Osteoblast (primary cell): ENCODE measurements at regions not wholly inside any gene's neighbourhood (a gene's known extent, or its start where the extent isn't known, plus 50 kb on each side); places are given as distances from the start of the nearest gene placed in this dataset.

Experiments used
- DNase-seq: peaks from one replicate; pipeline ENCODE4 v3.0.0; 2011; ENCODE audit warnings: low spot score, mixed read lengths; ENCODE audit not compliant: insufficient read length; ENCODE audit errors: missing footprints
- H2AFZ ChIP-seq: 2 replicates; pipeline ENCODE4 v1.6.0; 2011; ENCODE audit warnings: mild to moderate bottlenecking, low read length
- H3K27ac ChIP-seq: 2 replicates; pipeline ENCODE4 v1.5.1; 2011; ENCODE audit warnings: mild to moderate bottlenecking, low read depth, low read length, moderate library complexity
- H3K27me3 ChIP-seq: 2 replicates; pipeline ENCODE4 v1.6.0; 2012; ENCODE audit warnings: mild to moderate bottlenecking, control low read depth, inconsistent platforms, low read length, moderate library complexity; ENCODE audit not compliant: insufficient read depth
- H3K36me3 ChIP-seq: 2 replicates; pipeline ENCODE4 v1.5.1; 2011; ENCODE audit warnings: mild to moderate bottlenecking, low read length, control low read depth, moderate library complexity; ENCODE audit not compliant: insufficient read depth
- H3K4me1 ChIP-seq: 2 replicates; pipeline ENCODE4 v1.5.1; 2011; ENCODE audit warnings: mild to moderate bottlenecking, low read length, control low read depth, moderate library complexity; ENCODE audit not compliant: insufficient read depth
- H3K4me2 ChIP-seq: 2 replicates; pipeline ENCODE4 v1.6.0; 2011; ENCODE audit warnings: mild to moderate bottlenecking, low read length; ENCODE audit not compliant: insufficient read depth
- H3K4me3 ChIP-seq: fragments of 200-600 bp; sonication (generic); 3 replicates; pipeline ENCODE4 v1.5.1; 2012; ENCODE audit warnings: mild to moderate bottlenecking, low read length, inconsistent platforms; ENCODE audit not compliant: insufficient read depth
- H3K79me2 ChIP-seq: 2 replicates; pipeline ENCODE4 v1.6.0; 2012; ENCODE audit warnings: mild to moderate bottlenecking, low read length, control low read depth, inconsistent platforms; ENCODE audit not compliant: insufficient read depth
- H3K9me3 ChIP-seq: 2 replicates; pipeline ENCODE4 v1.5.1; 2011; ENCODE audit warnings: low read depth, low read length, control low read depth
- H4K20me1 ChIP-seq: 2 replicates; pipeline ENCODE4 v1.6.0; 2012; ENCODE audit warnings: mild to moderate bottlenecking, low read length, control low read depth; ENCODE audit not compliant: insufficient read depth
- CTCF ChIP-seq: IDR thresholded peaks from 2 replicates; pipeline ENCODE4 v1.5.1; 2011; ENCODE audit warnings: mild to moderate bottlenecking, low read depth, low read length, moderate library complexity; ENCODE audit errors: extremely low read depth

- no peak for DNase-seq
- no peak for TF ChIP-seq CTCF
Measured at GRCh38 chr16:54341892-54342776, 55.5 kb upstream of the IRX3 start.

GRCh38 chr16:54340531-54340930, 53.9 kb upstream of the IRX3 start:
- H3K4me3 ChIP-seq = no peak overlapping the region
- no peaks in the 10 kb centered on the region for H4K20me1 ChIP-seq
- H3K4me2 ChIP-seq = no peak overlapping the region
- H3K36me3 ChIP-seq = no peaks in the 10 kb centered on the region
- H2AFZ ChIP-seq = no peak overlapping the region
- H3K4me1 ChIP-seq = peaks cover 16% of the 10 kb centered on the region
- DNase-seq = no peak
- H3K79me2 ChIP-seq = no peaks in the 10 kb centered on the region
- H3K9me3 ChIP-seq = no peaks in the 10 kb centered on the region
- no peaks in the 10 kb centered on the region for H3K27me3 ChIP-seq
- no peak overlapping the region for H3K27ac ChIP-seq
- no peak for TF ChIP-seq CTCF

More at GRCh38 chr16:54341892-54342776, 55.5 kb upstream of the IRX3 start:
- Histone ChIP-seq H3K79me2 (no peaks in the 10 kb centered on the region), H3K4me1 (peaks cover 17% of the 10 kb centered on the region), H2AFZ (peak overlapping the region; percentile 69), H3K27ac (peak overlapping the region; percentile 95), H3K36me3 (no peaks in the 10 kb centered on the region), H4K20me1 (no peaks in the 10 kb centered on the region), H3K9me3 (no peaks in the 10 kb centered on the region), H3K4me2 (peak overlapping the region; percentile 47), H3K27me3 (no peaks in the 10 kb centered on the region), H3K4me3 (peak overlapping the region; percentile 3)

GRCh38 chr16:54336631-54337204, 50.1 kb upstream of the IRX3 start:
- H3K4me1 ChIP-seq = peaks cover 10% of the 10 kb centered on the region
- no peak for TF ChIP-seq CTCF
- no peak overlapping the region for H3K4me3 ChIP-seq
- H3K27me3 ChIP-seq = no peaks in the 10 kb centered on the region
- H3K79me2 ChIP-seq = no peaks in the 10 kb centered on the region
- no peaks in the 10 kb centered on the region for H3K9me3 ChIP-seq
- no peak for DNase-seq
- no peaks in the 10 kb centered on the region for H4K20me1 ChIP-seq
- no peaks in the 10 kb centered on the region for H3K36me3 ChIP-seq
- H3K4me2 ChIP-seq = no peak overlapping the region
- H3K27ac ChIP-seq = no peak overlapping the region
- H2AFZ ChIP-seq = no peak overlapping the region
